Astrocyte of the cerebellum (primary cell): ENCODE measurements at regions not wholly inside any gene's neighbourhood (a gene's known extent, or its start where the extent isn't known, plus 50 kb on each side); places are given as distances from the start of the nearest gene placed in this dataset.

ENCODE experiments used
- DNase-seq: peaks from one replicate; pipeline ENCODE4 v3.0.0-alpha.2; 2011; ENCODE audit warnings: low read depth
- H3K4me3 ChIP-seq: 2 replicates; pipeline ENCODE4 v1.5.1; 2011; ENCODE audit warnings: mild to moderate bottlenecking, low read depth, low read length, moderate library complexity
- CTCF ChIP-seq: IDR thresholded peaks from 2 replicates; pipeline ENCODE4 v1.5.1; 2012; ENCODE audit warnings: low read length, low read depth, moderate library complexity, mild to moderate bottlenecking; ENCODE audit errors: missing control alignments
- in situ Hi-C: cut with HindIII; loops from 2 replicates; pipeline ENCODE4 v1.10.0; 2017; ENCODE audit warnings: low sequenced_read_pairs

- peak; percentile 7 for TF ChIP-seq CTCF
- no peak overlapping the region for H3K4me3 ChIP-seq
- in situ Hi-C loops = loop anchor here (5.0 kb wide), 1 partner anchor 34 kb away; no protein-coding TSS in a partner anchor
- DNase-seq = no peak
Measured at GRCh38 chr11:71302911-71303310, 50.5 kb upstream of the SHANK2 start.

GRCh38 chr11:71302534-71302909 is 50.1 kb upstream of the SHANK2 start:
- H3K4me3 ChIP-seq = no peak overlapping the region
- no peak for DNase-seq
- in situ Hi-C loops = loop anchor here (5.0 kb wide), 1 partner anchor 35 kb away; no protein-coding TSS in a partner anchor
- TF ChIP-seq CTCF = no peak
